HEK293 (cell line): ENCODE measurements at regions not wholly inside any gene's neighbourhood (a gene's known extent, or its start where the extent isn't known, plus 50 kb on each side); places are given as distances from the start of the nearest gene placed in this dataset.
A peak's percentile ranks its signal among the peaks of the same experiment; 100 is the strongest.

Source experiments
- CTCF ChIA-PET: fragments of 350-600 bp; formaldehyde crosslinking; extraction: SDS; loops from one replicate; lab custom pipeline; 2021; ENCODE audit warnings: antibody characterized with exemption; lab: Yijun Ruan, JAX
- POLR2A ChIA-PET: fragments of 300-600 bp; formaldehyde crosslinking; extraction: SDS; loops from one replicate; lab custom pipeline; 2020; ENCODE audit warnings: antibody characterized with exemption, inconsistent platforms; lab: Yijun Ruan, JAX
- H3K27ac ChIP-seq: fragments of 200-500 bp; sonication (Bioruptor generic); 2 replicates; pipeline ENCODE4 v1.5.1; 2014; ENCODE audit warnings: low read depth, low read length, control low read depth, inconsistent platforms; ENCODE audit errors: extremely low read depth
- H3K36me3 ChIP-seq, 2 experiments: fragments of 200-500 bp in 1 of 2; sonication (Bioruptor generic) in 1 of 2; 1 replicate in 1 of 2; 2 replicates in 1 of 2; pipeline ENCODE4 v1.5.1; 2014 to 2017; ENCODE audit warnings: inconsistent platforms in 2 of 2, low read length in 2 of 2; ENCODE audit not compliant: control insufficient read depth in 2 of 2, insufficient read depth in 1 of 2
- H3K4me1 ChIP-seq: fragments of 200-500 bp; sonication (Bioruptor generic); 2 replicates; pipeline ENCODE4 v1.5.1; 2014; ENCODE audit warnings: mild to moderate bottlenecking, low read length, inconsistent platforms; ENCODE audit not compliant: control insufficient read depth, insufficient read depth
- H3K4me3 ChIP-seq: 2 replicates; pipeline ENCODE4 v1.5.1; 2011; ENCODE audit warnings: low read depth, mild to moderate bottlenecking, control low read depth, low read length, moderate library complexity
- H3K9me3 ChIP-seq: fragments of 200-500 bp; sonication (Bioruptor generic); 2 replicates; pipeline ENCODE4 v1.5.1; 2014; ENCODE audit warnings: low read depth, low read length, inconsistent platforms; ENCODE audit not compliant: control insufficient read depth, insufficient read depth
- BCL11B ChIP-seq: fragments of 450-650 bp; formaldehyde crosslinking; IDR thresholded peaks from 2 replicates; pipeline ENCODE4 v1.5.1; 2016; ENCODE audit warnings: low read depth, missing biosample characterization, missing genetic modification characterization
- GFI1B ChIP-seq: fragments of 450-650 bp; formaldehyde crosslinking; IDR thresholded peaks from 2 replicates; pipeline ENCODE4 v1.5.1; 2016; ENCODE audit warnings: missing biosample characterization, missing genetic modification characterization
- MYNN ChIP-seq: fragments of 450-650 bp; formaldehyde crosslinking; IDR thresholded peaks from 2 replicates; pipeline ENCODE4 v1.5.1; 2016; ENCODE audit warnings: missing biosample characterization, missing genetic modification characterization, borderline replicate concordance
- PRDM1 ChIP-seq: fragments of 450-650 bp; formaldehyde crosslinking; IDR thresholded peaks from 2 replicates; pipeline ENCODE4; 2016; ENCODE audit warnings: missing biosample characterization, missing genetic modification characterization
- SETDB1 ChIP-seq: IDR thresholded peaks from one replicate; pipeline ENCODE4 v1.6.1; 2017; ENCODE audit warnings: mild to moderate bottlenecking, low read length, moderate library complexity, mixed read lengths; ENCODE audit not compliant: insufficient read length
- SP7 ChIP-seq: fragments of 450-650 bp; formaldehyde crosslinking; IDR thresholded peaks from 2 replicates; pipeline ENCODE4 v1.5.1; 2016; ENCODE audit warnings: missing biosample characterization, missing genetic modification characterization
- ZBTB17 ChIP-seq: fragments of 450-650 bp; formaldehyde crosslinking; IDR thresholded peaks from 2 replicates; pipeline ENCODE4 v1.5.1; 2016; ENCODE audit warnings: missing biosample characterization, missing genetic modification characterization
- ZFP41 ChIP-seq: fragments of 450-650 bp; formaldehyde crosslinking; IDR thresholded peaks from 2 replicates; pipeline ENCODE4 v1.5.1; 2016; ENCODE audit warnings: missing biosample characterization, missing genetic modification characterization, borderline replicate concordance
- ZNF121 ChIP-seq: fragments of 450-650 bp; formaldehyde crosslinking; IDR thresholded peaks from 2 replicates; pipeline ENCODE4 v1.5.1; 2016; ENCODE audit warnings: missing biosample characterization, missing genetic modification characterization
- ZNF133 ChIP-seq: fragments of 450-650 bp; formaldehyde crosslinking; IDR thresholded peaks from 2 replicates; pipeline ENCODE4 v1.5.1; 2016; ENCODE audit warnings: missing biosample characterization, missing genetic modification characterization
- ZNF174 ChIP-seq: fragments of 450-650 bp; formaldehyde crosslinking; IDR thresholded peaks from 2 replicates; pipeline ENCODE4 v1.5.0; 2017; ENCODE audit warnings: missing biosample characterization, mild to moderate bottlenecking, missing genetic modification characterization
- ZNF175 ChIP-seq: fragments of 450-650 bp; formaldehyde crosslinking; IDR thresholded peaks from 2 replicates; pipeline ENCODE4 v1.5.1; 2016; ENCODE audit warnings: missing biosample characterization, missing genetic modification characterization
- ZNF184 ChIP-seq: fragments of 450-650 bp; IDR thresholded peaks from 2 replicates; pipeline ENCODE4 v1.5.1; 2018; ENCODE audit warnings: missing biosample characterization, mild to moderate bottlenecking, missing genetic modification characterization
- ZNF239 ChIP-seq: fragments of 450-650 bp; formaldehyde crosslinking; IDR thresholded peaks from 2 replicates; pipeline ENCODE4 v1.5.1; 2016; ENCODE audit warnings: missing biosample characterization, missing genetic modification characterization
- ZNF248 ChIP-seq: fragments of 450-650 bp; formaldehyde crosslinking; IDR thresholded peaks from 2 replicates; pipeline ENCODE4 v1.5.1; 2017; ENCODE audit warnings: missing biosample characterization, missing genetic modification characterization
- ZNF433 ChIP-seq: fragments of 450-650 bp; formaldehyde crosslinking; IDR thresholded peaks from 2 replicates; pipeline ENCODE4 v1.5.1; 2016; ENCODE audit warnings: missing biosample characterization, missing genetic modification characterization, low read depth
- ZNF571 ChIP-seq: fragments of 450-650 bp; formaldehyde crosslinking; IDR thresholded peaks from 2 replicates; pipeline ENCODE4 v1.5.0; 2017; ENCODE audit warnings: missing biosample characterization, missing genetic modification characterization
- ZNF830 ChIP-seq: fragments of 450-650 bp; IDR thresholded peaks from 2 replicates; pipeline ENCODE4 v1.5.0; 2018; ENCODE audit warnings: missing biosample characterization, missing genetic modification characterization, low read depth, mild to moderate bottlenecking, moderate library complexity
- TF ChIP-seq, protein P1 (sequence below): fragments of 450-650 bp; formaldehyde crosslinking; IDR thresholded peaks from 2 replicates; pipeline ENCODE4 v1.5.1; 2016; ENCODE audit warnings: missing biosample characterization, missing genetic modification characterization
- TF ChIP-seq, protein P2 (sequence below): fragments of 450-650 bp; formaldehyde crosslinking; IDR thresholded peaks from 2 replicates; pipeline ENCODE4 v1.5.1; 2017; ENCODE audit warnings: missing biosample characterization, missing genetic modification characterization
- TF ChIP-seq, protein P3 (sequence below): fragments of 450-650 bp; formaldehyde crosslinking; IDR thresholded peaks from 2 replicates; pipeline ENCODE4 v1.5.1; 2016; ENCODE audit warnings: missing biosample characterization, missing genetic modification characterization

DNA sequence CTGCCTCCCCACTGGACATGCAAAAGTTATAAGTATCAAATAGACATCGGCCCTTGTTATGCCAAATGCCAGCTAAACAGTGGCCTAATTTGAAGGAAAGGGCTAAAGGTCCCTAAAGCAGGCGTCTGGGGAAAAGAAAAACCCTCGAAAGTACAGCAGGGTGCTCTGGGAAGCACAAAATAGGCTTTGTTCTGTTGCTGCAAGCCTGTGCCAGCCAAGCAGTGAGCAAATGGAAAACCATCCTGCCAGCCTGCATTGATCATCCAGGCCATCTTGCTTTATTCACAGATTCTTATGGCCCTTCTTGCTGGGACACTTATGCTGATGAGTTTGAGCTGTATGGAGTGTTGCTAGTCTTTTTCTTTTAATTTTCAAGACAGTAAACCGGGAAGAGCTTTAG lies 62.2 kb upstream of the PLEKHG1 start:
- ChIA-PET POLR2A (interaction anchor here (0.5 kb wide), 1 partner anchor 45 kb away, joined by 3 read pairs; no protein-coding TSS in a partner anchor), CTCF (interaction anchor here (0.6 to 0.9 kb wide), 3 partner anchors 120 to 279 kb away, joined by 3 to 6 read pairs (median 3); no protein-coding TSS in a partner anchor)
- Histone ChIP-seq H3K9me3 (no peaks in the 10 kb centered on the region), H3K27ac (no peak overlapping the region), H3K4me3 (no peak overlapping the region), H3K4me1 (peaks cover 10% of the 10 kb centered on the region), H3K36me3 (no peaks in the 10 kb centered on the region)
- TF ChIP-seq ZNF433 (tag by site-specific recombination): no peak
- TF ChIP-seq ZBTB17 (tag by site-specific recombination): no peak
- TF ChIP-seq ZNF571: no peak
- no peak for TF ChIP-seq MYNN
- TF ChIP-seq, protein P1, sequence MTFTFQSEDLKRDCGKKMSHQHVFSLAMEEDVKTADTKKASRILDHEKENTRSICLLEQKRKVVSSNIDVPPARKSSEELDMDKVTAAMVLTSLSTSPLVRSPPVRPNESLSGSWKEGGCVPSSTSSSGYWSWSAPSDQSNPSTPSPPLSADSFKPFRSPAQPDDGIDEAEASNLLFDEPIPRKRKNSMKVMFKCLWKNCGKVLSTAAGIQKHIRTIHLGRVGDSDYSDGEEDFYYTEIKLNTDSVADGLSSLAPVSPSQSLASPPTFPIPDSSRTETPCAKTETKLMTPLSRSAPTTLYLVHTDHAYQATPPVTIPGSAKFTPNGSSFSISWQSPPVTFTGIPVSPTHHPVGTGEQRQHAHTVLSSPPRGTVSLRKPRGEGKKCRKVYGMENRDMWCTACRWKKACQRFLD (tag by site-specific recombination): no peak
- no peak for TF ChIP-seq ZNF830 (tag by site-specific recombination)
- TF ChIP-seq GFI1B (tag by site-specific recombination): no peak
- TF ChIP-seq PRDM1: no peak
- TF ChIP-seq ZNF175 (tag by site-specific recombination): no peak
- no peak for TF ChIP-seq ZNF174
- TF ChIP-seq SP7: no peak
- TF ChIP-seq ZNF133 (tag by site-specific recombination): no peak
- no peak for TF ChIP-seq BCL11B (tag by site-specific recombination)
- TF ChIP-seq, protein P2, sequence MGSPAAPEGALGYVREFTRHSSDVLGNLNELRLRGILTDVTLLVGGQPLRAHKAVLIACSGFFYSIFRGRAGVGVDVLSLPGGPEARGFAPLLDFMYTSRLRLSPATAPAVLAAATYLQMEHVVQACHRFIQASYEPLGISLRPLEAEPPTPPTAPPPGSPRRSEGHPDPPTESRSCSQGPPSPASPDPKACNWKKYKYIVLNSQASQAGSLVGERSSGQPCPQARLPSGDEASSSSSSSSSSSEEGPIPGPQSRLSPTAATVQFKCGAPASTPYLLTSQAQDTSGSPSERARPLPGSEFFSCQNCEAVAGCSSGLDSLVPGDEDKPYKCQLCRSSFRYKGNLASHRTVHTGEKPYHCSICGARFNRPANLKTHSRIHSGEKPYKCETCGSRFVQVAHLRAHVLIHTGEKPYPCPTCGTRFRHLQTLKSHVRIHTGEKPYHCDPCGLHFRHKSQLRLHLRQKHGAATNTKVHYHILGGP (tag by site-specific recombination): no peak
- no peak for TF ChIP-seq ZNF239 (tag by site-specific recombination)
- TF ChIP-seq, protein P3, sequence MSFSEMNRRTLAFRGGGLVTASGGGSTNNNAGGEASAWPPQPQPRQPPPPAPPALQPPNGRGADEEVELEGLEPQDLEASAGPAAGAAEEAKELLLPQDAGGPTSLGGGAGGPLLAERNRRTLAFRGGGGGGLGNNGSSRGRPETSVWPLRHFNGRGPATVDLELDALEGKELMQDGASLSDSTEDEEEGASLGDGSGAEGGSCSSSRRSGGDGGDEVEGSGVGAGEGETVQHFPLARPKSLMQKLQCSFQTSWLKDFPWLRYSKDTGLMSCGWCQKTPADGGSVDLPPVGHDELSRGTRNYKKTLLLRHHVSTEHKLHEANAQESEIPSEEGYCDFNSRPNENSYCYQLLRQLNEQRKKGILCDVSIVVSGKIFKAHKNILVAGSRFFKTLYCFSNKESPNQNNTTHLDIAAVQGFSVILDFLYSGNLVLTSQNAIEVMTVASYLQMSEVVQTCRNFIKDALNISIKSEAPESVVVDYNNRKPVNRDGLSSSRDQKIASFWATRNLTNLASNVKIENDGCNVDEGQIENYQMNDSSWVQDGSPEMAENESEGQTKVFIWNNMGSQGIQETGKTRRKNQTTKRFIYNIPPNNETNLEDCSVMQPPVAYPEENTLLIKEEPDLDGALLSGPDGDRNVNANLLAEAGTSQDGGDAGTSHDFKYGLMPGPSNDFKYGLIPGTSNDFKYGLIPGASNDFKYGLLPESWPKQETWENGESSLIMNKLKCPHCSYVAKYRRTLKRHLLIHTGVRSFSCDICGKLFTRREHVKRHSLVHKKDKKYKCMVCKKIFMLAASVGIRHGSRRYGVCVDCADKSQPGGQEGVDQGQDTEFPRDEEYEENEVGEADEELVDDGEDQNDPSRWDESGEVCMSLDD (tag by site-specific recombination): no peak
- no peak for TF ChIP-seq ZNF184
- TF ChIP-seq ZNF121 (tag by site-specific recombination): no peak
- TF ChIP-seq ZFP41 (tag by site-specific recombination): no peak

DNA sequence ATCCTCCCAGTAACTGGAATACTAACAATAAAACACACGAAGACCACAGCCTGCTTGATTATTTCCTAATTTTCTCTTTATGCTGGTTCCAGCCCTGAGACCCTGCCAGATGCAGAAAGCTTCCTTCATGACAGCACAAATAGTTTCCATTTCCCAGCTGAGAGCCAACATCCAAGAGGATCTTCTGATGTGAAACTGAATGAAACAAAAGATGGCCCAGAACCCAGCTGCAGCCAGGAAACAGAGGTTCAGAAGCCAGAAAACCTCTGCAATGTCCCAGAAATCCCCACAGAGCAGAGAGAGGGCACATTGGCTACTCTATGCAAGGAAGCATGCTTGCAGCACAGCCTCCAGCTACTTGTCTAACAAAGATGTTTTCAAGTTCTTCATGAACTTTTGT lies 61.8 kb upstream of the PLEKHG1 start:
- H3K4me3 ChIP-seq: no peak overlapping the region
- TF ChIP-seq SETDB1: peak; percentile 73
- TF ChIP-seq ZNF248 (tag by site-specific recombination): no peak
- ChIA-PET POLR2A (interaction anchor here (0.5 kb wide), 1 partner anchor 44 kb away, joined by 3 read pairs; no protein-coding TSS in a partner anchor), CTCF (interaction anchor here (0.7 to 0.9 kb wide), 2 partner anchors 120 to 174 kb away, joined by 3 to 6 read pairs; no protein-coding TSS in a partner anchor)
- no peaks in the 10 kb centered on the region for H3K9me3 ChIP-seq
- no peaks in the 10 kb centered on the region for H3K36me3 ChIP-seq
- peaks cover 10% of the 10 kb centered on the region for H3K4me1 ChIP-seq
- H3K27ac ChIP-seq: no peak overlapping the region
